ENCODE measurements at regions not wholly inside any gene's neighbourhood (a gene's known extent, or its start where the extent isn't known, plus 50 kb on each side); places are given as distances from the start of the nearest gene placed in this dataset.
"Not testable (repeated sequence)": the region's sequence is repeated elsewhere in the genome, so short reads cannot be mapped to it uniquely, and the experiment has no call there.

DNA sequence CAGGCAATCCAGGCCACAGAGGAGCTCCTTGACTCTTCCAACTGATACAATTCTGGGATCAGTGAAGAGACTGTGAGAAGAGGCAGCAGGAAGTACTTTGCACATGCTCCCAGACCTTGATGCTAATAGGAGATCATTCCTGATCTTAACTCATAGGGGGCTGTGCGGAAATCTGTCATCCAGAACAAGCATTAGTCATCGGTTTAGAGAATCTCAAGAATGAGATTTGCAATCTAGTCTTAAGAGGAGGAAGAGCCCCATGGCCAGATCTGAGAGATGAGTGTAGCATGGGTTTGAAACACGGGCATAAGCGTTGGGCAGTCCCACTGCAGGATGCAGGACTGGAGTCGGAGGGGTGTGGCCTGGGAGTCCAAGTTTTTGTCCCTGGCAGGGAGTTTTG, 1081.1 kb downstream of the NAALADL2 start:
- H3K27me3 ChIP-seq (ENCODE audit: control insufficient read depth, insufficient read depth, low read length): peaks cover 2% of the 10 kb centered on the region
- 86% methylated on average over 5 of the region's 5 CpGs for WGBS (ENCODE audit: insufficient coverage)
- no peak overlapping the region for H3K4me3 ChIP-seq (ENCODE audit: low read length)
- H3K4me1 ChIP-seq (ENCODE audit: control insufficient read depth, insufficient read depth, low read length): no peaks in the 10 kb centered on the region
- DNase-seq: no peak
- no peaks in the 10 kb centered on the region for H3K36me3 ChIP-seq (ENCODE audit: control insufficient read depth, insufficient read depth, low read length)
- H3K27ac ChIP-seq (ENCODE audit: low read length): no peak overlapping the region
- peaks cover 23% of the 10 kb centered on the region for H3K9me3 ChIP-seq (replicated peaks; ENCODE audit: control insufficient read depth, low read depth, low read length)

DNA sequence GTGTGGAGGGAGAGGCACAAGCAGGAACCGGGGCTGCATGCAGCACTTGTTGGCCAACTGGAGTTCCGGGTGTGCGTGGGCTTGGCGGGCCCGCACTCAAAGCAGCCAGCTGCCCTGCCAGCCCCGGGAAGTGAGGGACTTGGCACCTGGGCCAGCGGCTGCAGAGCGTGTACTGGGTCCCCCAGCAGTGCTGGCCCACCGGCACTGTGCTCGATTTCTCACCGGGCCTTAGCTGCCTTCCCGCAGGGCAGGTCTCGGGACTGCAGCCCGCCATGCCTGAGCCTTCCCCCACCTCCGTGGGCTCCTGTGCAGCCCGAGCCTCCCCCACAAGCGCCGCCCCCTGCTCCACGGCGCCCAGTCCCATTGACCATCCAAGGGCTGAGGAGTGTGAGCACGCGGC, 1078.2 kb downstream of the NAALADL2 start:
- not testable (repeated sequence) for H3K4me3 ChIP-seq (ENCODE audit: low read length); H3K27me3 ChIP-seq (ENCODE audit: control insufficient read depth, insufficient read depth, low read length); H3K36me3 ChIP-seq (ENCODE audit: control insufficient read depth, insufficient read depth, low read length); H3K27ac ChIP-seq (ENCODE audit: low read length); H3K4me1 ChIP-seq (ENCODE audit: control insufficient read depth, insufficient read depth, low read length); DNase-seq
- peaks cover 20% of the 10 kb centered on the region for H3K9me3 ChIP-seq (replicated peaks; ENCODE audit: control insufficient read depth, low read depth, low read length)
- 96% methylated on average over 22 of the region's 22 CpGs for WGBS (ENCODE audit: insufficient coverage)

DNA sequence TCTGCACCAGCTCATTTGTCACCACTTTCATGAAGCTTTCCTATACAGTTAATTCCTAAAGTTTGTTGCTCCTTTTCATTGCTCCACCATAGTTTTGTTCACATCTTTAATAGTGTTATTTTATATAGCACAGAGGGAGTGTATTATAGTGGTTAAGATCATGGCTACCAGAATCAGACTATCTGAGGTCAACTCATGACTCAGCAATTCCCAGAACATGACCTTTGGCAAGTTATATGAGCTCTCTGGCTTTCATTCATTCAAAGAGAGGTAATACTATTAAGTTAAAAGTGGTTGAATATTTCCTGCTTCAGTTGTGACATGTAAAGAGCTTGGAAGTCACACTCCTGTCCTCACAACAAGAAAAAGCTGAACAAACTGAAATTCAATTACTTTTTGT, 1073.5 kb downstream of the NAALADL2 start:
- Histone ChIP-seq H3K4me1 (ENCODE audit: control insufficient read depth, insufficient read depth, low read length) (no peaks in the 10 kb centered on the region), H3K36me3 (ENCODE audit: control insufficient read depth, insufficient read depth, low read length) (no peaks in the 10 kb centered on the region), H3K9me3 (replicated peaks; ENCODE audit: control insufficient read depth, low read depth, low read length) (peaks cover 8% of the 10 kb centered on the region), H3K27ac (ENCODE audit: low read length) (no peak overlapping the region), H3K4me3 (ENCODE audit: low read length) (no peak overlapping the region), H3K27me3 (ENCODE audit: control insufficient read depth, insufficient read depth, low read length) (no peaks in the 10 kb centered on the region)
- DNase-seq: no peak

DNA sequence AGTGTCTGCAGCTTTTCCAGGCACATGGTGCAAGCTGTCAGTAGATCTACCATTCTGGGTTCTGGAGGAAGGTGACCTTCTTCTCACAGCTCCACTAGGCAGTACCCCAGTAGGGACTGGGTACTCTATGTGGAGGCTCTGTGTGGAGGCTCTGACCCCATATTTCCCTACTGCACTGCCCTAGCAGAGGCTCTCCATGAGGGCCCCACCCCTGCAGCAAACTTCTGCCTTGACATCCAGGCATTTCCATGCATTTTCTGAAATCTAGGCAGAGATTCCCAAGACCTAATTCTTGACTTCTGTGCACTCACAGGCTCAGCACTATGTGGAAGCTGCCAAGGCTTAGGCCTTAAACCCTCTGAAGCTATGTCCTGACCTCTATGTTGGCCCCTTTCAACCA, 1060.0 kb downstream of the NAALADL2 start:
- Histone ChIP-seq H3K9me3 (replicated peaks; ENCODE audit: control insufficient read depth, low read depth, low read length) (peaks cover 15% of the 10 kb centered on the region), H3K27me3 (ENCODE audit: control insufficient read depth, insufficient read depth, low read length) (no peaks in the 10 kb centered on the region), H3K4me3 (ENCODE audit: low read length) (no peak overlapping the region), H3K27ac (ENCODE audit: low read length) (no peak overlapping the region), H3K4me1 (ENCODE audit: control insufficient read depth, insufficient read depth, low read length) (no peaks in the 10 kb centered on the region), H3K36me3 (ENCODE audit: control insufficient read depth, insufficient read depth, low read length) (no peaks in the 10 kb centered on the region)
- DNase-seq: no peak

DNA sequence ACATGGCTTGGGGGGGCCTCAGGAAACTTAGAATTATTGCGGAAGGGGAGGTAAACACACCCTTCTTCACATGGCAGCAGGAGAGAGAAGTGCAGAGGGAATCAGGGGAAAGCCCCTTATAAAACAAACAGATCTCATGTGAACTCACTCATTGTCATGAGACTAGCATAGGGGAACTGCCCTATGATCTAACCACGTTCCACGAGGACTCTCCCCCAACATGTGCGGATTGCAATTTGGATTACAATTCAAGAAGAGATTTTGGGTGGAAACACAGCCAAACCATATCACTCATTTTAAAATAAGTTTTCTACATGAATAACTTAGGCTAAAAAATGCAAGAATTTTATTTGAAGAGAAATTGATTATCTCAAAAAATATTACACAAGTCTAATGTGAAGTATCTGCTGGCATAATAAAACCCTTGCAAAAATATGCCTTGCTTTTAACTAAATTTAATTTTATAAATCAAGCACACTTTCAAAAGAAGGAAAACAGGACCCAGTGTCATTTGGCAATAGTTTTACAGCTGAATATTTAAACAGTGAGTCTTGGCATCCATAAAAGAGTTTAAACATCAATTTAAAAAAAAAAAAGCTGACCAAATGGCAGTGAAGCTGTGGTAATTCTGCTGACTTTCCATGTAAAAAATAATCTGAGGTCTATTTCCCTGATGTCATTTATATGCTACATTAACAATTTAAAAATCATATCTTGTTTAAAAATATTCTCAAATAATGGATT, 1057.2 kb downstream of the NAALADL2 start:
- WGBS (ENCODE audit: insufficient coverage): no CpG with 5 or more reads among the region's 4 CpGs

DNA sequence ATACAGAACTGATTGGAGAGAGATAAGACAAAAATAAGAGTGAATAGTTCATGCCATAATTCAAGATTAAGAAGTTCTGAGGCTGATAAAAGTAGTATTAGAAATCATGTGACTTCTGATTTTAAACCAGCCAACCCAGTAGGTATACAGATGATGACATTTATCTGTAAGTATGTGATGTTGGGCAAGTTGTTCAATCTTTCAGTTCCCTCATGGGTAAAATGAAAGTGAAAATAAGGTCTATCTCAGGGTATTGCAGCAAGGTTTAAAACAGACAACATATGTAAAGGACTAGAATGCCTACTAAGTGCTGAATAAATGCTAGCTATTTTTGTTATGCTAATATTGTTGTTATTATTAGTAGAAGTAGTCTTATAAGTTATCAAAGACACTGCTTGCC, 1055.7 kb downstream of the NAALADL2 start:
- Histone ChIP-seq H3K27ac (ENCODE audit: low read length) (no peak overlapping the region), H3K4me3 (ENCODE audit: low read length) (no peak overlapping the region), H3K4me1 (ENCODE audit: control insufficient read depth, insufficient read depth, low read length) (no peaks in the 10 kb centered on the region), H3K36me3 (ENCODE audit: control insufficient read depth, insufficient read depth, low read length) (no peaks in the 10 kb centered on the region), H3K27me3 (ENCODE audit: control insufficient read depth, insufficient read depth, low read length) (no peaks in the 10 kb centered on the region), H3K9me3 (replicated peaks; ENCODE audit: control insufficient read depth, low read depth, low read length) (peaks cover 11% of the 10 kb centered on the region)
- DNase-seq: no peak

More for the DNA sequence above, 1057.2 kb downstream of the NAALADL2 start:
- H3K9me3 ChIP-seq (replicated peaks; ENCODE audit: control insufficient read depth, low read depth, low read length): peaks cover 15% of the 10 kb centered on the region
- H3K27me3 ChIP-seq (ENCODE audit: control insufficient read depth, insufficient read depth, low read length): no peaks in the 10 kb centered on the region
- no peaks in the 10 kb centered on the region for H3K4me1 ChIP-seq (ENCODE audit: control insufficient read depth, insufficient read depth, low read length)
- H3K27ac ChIP-seq (ENCODE audit: low read length): no peak overlapping the region
- H3K4me3 ChIP-seq (ENCODE audit: low read length): no peak overlapping the region
- DNase-seq: peak; percentile 62
- no peaks in the 10 kb centered on the region for H3K36me3 ChIP-seq (ENCODE audit: control insufficient read depth, insufficient read depth, low read length)

DNA sequence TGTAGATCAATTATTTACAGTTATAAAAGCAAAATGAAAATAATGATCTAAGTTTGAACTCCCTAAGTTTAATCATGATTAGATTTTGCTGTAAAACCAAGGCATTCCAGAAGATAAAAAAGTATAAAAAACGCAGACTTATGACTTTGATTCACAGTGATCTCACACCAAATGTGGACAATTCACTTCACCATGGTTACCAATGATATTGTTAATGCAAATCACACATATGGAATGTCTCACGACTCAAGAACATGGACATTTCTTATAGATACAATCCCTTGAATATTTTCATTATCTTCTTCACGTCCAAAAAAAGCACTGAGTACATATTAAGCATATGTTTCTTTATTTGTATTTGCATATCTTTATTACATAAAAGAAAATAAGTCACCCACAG, 1054.2 kb downstream of the NAALADL2 start:
- Histone ChIP-seq H3K27ac (ENCODE audit: low read length) (no peak overlapping the region), H3K4me1 (ENCODE audit: control insufficient read depth, insufficient read depth, low read length) (no peaks in the 10 kb centered on the region), H3K4me3 (ENCODE audit: low read length) (no peak overlapping the region), H3K9me3 (replicated peaks; ENCODE audit: control insufficient read depth, low read depth, low read length) (no peaks in the 10 kb centered on the region), H3K36me3 (ENCODE audit: control insufficient read depth, insufficient read depth, low read length) (no peaks in the 10 kb centered on the region), H3K27me3 (ENCODE audit: control insufficient read depth, insufficient read depth, low read length) (no peaks in the 10 kb centered on the region)
- no CpG with 5 or more reads among the region's 3 CpGs for WGBS (ENCODE audit: insufficient coverage)
- peak; percentile 23 for DNase-seq

DNA sequence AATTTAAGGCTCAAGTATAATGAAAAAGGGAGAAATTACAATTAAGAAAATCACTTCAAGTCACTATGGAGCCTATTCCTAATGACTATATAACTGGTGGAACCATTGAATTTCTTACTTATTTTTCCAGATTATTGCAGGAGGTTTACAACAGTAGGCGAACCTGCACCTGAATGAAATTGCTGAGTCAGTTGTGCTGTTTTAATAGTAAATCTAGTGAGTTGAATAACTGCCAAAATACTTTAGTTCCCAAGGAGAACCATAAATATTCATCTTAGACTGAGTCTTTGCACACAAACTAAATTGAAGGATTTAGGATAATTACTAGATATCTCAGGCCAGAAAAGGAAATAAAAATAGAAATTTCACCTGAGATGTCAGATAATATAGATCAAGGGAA, 1052.8 kb downstream of the NAALADL2 start:
- H3K4me1 ChIP-seq (ENCODE audit: control insufficient read depth, insufficient read depth, low read length): no peaks in the 10 kb centered on the region
- no peak overlapping the region for H3K27ac ChIP-seq (ENCODE audit: low read length)
- WGBS (ENCODE audit: insufficient coverage): no CpG with 5 or more reads among the region's 1 CpG
- no peaks in the 10 kb centered on the region for H3K36me3 ChIP-seq (ENCODE audit: control insufficient read depth, insufficient read depth, low read length)
- no peak overlapping the region for H3K4me3 ChIP-seq (ENCODE audit: low read length)
- H3K27me3 ChIP-seq (ENCODE audit: control insufficient read depth, insufficient read depth, low read length): no peaks in the 10 kb centered on the region
- DNase-seq: no peak
- H3K9me3 ChIP-seq (replicated peaks; ENCODE audit: control insufficient read depth, low read depth, low read length): no peaks in the 10 kb centered on the region

DNA sequence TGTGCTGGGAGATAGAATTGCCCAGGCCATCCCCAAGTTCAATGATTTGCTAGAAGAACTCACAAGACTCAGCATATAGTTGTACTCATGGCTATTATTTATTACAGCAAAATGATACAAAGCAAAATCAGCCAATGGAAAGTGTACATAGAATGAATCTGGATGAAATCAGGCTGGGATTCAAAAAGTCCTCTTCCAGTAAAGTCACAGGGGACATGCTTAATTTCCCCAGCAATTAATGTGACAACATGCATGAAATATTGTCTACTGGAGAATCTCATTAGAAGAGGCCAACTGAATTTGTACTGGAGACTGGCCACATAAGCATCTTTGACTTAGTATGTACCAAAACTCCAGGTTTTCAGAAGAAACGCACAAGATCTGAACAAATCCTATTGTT, 1043.1 kb downstream of the NAALADL2 start:
- Histone ChIP-seq H3K4me1 (ENCODE audit: control insufficient read depth, insufficient read depth, low read length) (no peaks in the 10 kb centered on the region), H3K27ac (ENCODE audit: low read length) (no peak overlapping the region), H3K36me3 (ENCODE audit: control insufficient read depth, insufficient read depth, low read length) (no peaks in the 10 kb centered on the region), H3K4me3 (ENCODE audit: low read length) (no peak overlapping the region), H3K27me3 (ENCODE audit: control insufficient read depth, insufficient read depth, low read length) (no peaks in the 10 kb centered on the region), H3K9me3 (replicated peaks; ENCODE audit: control insufficient read depth, low read depth, low read length) (no peaks in the 10 kb centered on the region)
- DNase-seq: peak; percentile 51
- no CpG with 5 or more reads among the region's 1 CpG for WGBS (ENCODE audit: insufficient coverage)

DNA sequence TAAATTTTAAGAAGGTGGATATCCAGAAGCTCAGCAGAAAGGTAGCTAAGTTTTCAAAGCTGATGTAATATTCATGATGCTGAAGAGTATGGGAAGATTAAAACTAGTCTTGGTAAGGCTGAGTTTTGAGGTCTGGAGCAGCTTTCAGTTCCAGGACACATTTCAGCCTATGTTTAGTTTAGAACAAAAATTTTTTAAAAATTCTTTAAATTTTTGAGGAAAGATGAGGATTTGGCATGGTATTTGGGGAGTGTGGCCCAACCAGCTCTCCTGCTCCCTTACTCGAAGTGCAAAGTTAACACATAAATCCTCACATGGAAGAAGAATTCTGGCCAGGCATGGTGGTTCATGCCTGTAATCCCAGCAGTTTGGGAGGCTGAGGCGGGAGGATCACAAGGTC, 1039.1 kb downstream of the NAALADL2 start:
- H3K4me1 ChIP-seq (ENCODE audit: control insufficient read depth, insufficient read depth, low read length): no peaks in the 10 kb centered on the region
- H3K27me3 ChIP-seq (ENCODE audit: control insufficient read depth, insufficient read depth, low read length): no peaks in the 10 kb centered on the region
- no peak overlapping the region for H3K27ac ChIP-seq (ENCODE audit: low read length)
- no peaks in the 10 kb centered on the region for H3K9me3 ChIP-seq (replicated peaks; ENCODE audit: control insufficient read depth, low read depth, low read length)
- WGBS (ENCODE audit: insufficient coverage): 100% methylated on average over 1 of the region's 2 CpGs
- no peak overlapping the region for H3K4me3 ChIP-seq (ENCODE audit: low read length)
- DNase-seq: no peak
- no peaks in the 10 kb centered on the region for H3K36me3 ChIP-seq (ENCODE audit: control insufficient read depth, insufficient read depth, low read length)

DNA sequence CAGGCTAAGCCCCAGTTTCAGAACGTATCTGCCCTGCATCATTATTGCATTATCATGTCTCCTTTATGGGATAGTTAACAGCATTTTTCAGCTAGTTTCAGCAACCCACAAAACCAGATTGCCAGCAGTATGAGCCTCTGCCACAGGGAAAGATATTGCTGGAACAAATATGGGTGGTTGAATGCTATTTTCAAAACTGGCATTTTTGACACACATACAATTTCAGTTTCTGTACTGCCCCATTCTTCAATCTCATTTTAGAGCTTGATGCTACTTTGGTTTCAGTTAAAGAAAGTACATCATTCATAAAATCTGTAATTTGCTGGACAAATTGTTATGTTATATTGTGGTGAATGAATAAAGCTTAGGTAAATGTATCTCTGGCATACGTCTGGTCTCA, 1037.5 kb downstream of the NAALADL2 start:
- no peaks in the 10 kb centered on the region for H3K4me1 ChIP-seq (ENCODE audit: control insufficient read depth, insufficient read depth, low read length)
- whole genome bisulfite sequencing (ENCODE audit: insufficient coverage): no CpG with 5 or more reads among the region's 2 CpGs
- H3K27ac ChIP-seq (ENCODE audit: low read length): no peak overlapping the region
- no peak for DNase-seq
- no peak overlapping the region for H3K4me3 ChIP-seq (ENCODE audit: low read length)
- no peaks in the 10 kb centered on the region for H3K27me3 ChIP-seq (ENCODE audit: control insufficient read depth, insufficient read depth, low read length)
- H3K36me3 ChIP-seq (ENCODE audit: control insufficient read depth, insufficient read depth, low read length): no peaks in the 10 kb centered on the region
- no peaks in the 10 kb centered on the region for H3K9me3 ChIP-seq (replicated peaks; ENCODE audit: control insufficient read depth, low read depth, low read length)

All from muscle of leg (tissue), 3 donors.